Choroid plexus epithelial cell (primary cell): ENCODE measurements at regions not wholly inside any gene's neighbourhood (a gene's known extent, or its start where the extent isn't known, plus 50 kb on each side); places are given as distances from the start of the nearest gene placed in this dataset.

Experiments used
- DNase-seq: peaks from one replicate; pipeline ENCODE4 v3.0.0-alpha.2; 2010; ENCODE audit warnings: low read depth
- H3K4me3 ChIP-seq: 2 replicates; pipeline ENCODE4 v1.5.1; 2011; ENCODE audit warnings: low read depth, mild to moderate bottlenecking, control low read depth, low read length, moderate library complexity
- CTCF ChIP-seq: conservative IDR thresholded peaks from 2 replicates; pipeline ENCODE4 v1.5.1; 2011; ENCODE audit warnings: low read depth, mild to moderate bottlenecking, control low read depth, inconsistent platforms, low read length, moderate library complexity

- DNase-seq = peak; percentile 2
- no peak for TF ChIP-seq CTCF
- no peak overlapping the region for H3K4me3 ChIP-seq
Measured at GRCh38 chr2:147525819-147526489, 318.9 kb upstream of the ACVR2A start.

GRCh38 chr2:147524912-147525311, 319.9 kb upstream of the ACVR2A start:
- H3K4me3 ChIP-seq = no peak overlapping the region
- TF ChIP-seq CTCF = no peak

GRCh38 chr2:147523415-147523814, 321.4 kb upstream of the ACVR2A start:
- H3K4me3 ChIP-seq = no peak overlapping the region
- no peak for TF ChIP-seq CTCF
- DNase-seq = no peak

More at GRCh38 chr2:147524912-147525311, 319.9 kb upstream of the ACVR2A start:
- no peak for DNase-seq

- H3K4me3 ChIP-seq = no peak overlapping the region
- no peak for TF ChIP-seq CTCF
- DNase-seq = no peak
Measured at GRCh38 chr2:147521936-147522335, 322.9 kb upstream of the ACVR2A start.

- no peak overlapping the region for H3K4me3 ChIP-seq
- no peak for DNase-seq
- no peak for TF ChIP-seq CTCF
Measured at GRCh38 chr2:147520817-147521216, 324.0 kb upstream of the ACVR2A start.

GRCh38 chr2:147519178-147519577, 325.7 kb upstream of the ACVR2A start:
- no peak for DNase-seq
- no peak overlapping the region for H3K4me3 ChIP-seq
- TF ChIP-seq CTCF = no peak

GRCh38 chr2:147515213-147515612, 329.6 kb upstream of the ACVR2A start:
- no peak overlapping the region for H3K4me3 ChIP-seq
- TF ChIP-seq CTCF = no peak
- DNase-seq = no peak
